ENCODE measurements at regions not wholly inside any gene's neighbourhood (a gene's known extent, or its start where the extent isn't known, plus 50 kb on each side); places are given as distances from the start of the nearest gene placed in this dataset.

GRCh38 chr16:79392081-79392480 lies 208.5 kb downstream of the MAF start:
- no peak for TF ChIP-seq GATA3 (IDR thresholded peaks at IDR 0.05; ENCODE audit: low read depth, low read length)
- TF ChIP-seq GATA2 (IDR thresholded peaks at IDR 0.05; ENCODE audit: low read depth, low read length): no peak
